DND-41 (cell line): ENCODE measurements at regions not wholly inside any gene's neighbourhood (a gene's known extent, or its start where the extent isn't known, plus 50 kb on each side); places are given as distances from the start of the nearest gene placed in this dataset.

Experiments
- ATAC-seq: fragments of 200-7000 bp; cut with Tn5 transposase; 3 replicates; pipeline ENCODE4 v1.9.1; 2021; ENCODE audit warnings: low read depth; ENCODE audit not compliant: insufficient read depth
- DNase-seq: peaks from one replicate; pipeline ENCODE4 v3.0.0-alpha.2; 2020
- H2AFZ ChIP-seq: 2 replicates; pipeline ENCODE4 v1.6.0; 2012; ENCODE audit warnings: low read depth, low read length
- H3K27ac ChIP-seq: 2 replicates; pipeline ENCODE4 v1.5.1; 2012; ENCODE audit warnings: low read length, inconsistent platforms
- H3K27me3 ChIP-seq: fragments of 200-600 bp; sonication (generic); 2 replicates; pipeline ENCODE4 v1.6.0; 2012; ENCODE audit warnings: low read length, mild to moderate bottlenecking, inconsistent platforms; ENCODE audit not compliant: insufficient read depth, poor library complexity
- H3K36me3 ChIP-seq: 2 replicates; pipeline ENCODE4 v1.5.1; 2012; ENCODE audit warnings: low read length, inconsistent platforms; ENCODE audit not compliant: insufficient read depth
- H3K4me1 ChIP-seq: 2 replicates; pipeline ENCODE4 v1.5.1; 2012; ENCODE audit warnings: mild to moderate bottlenecking, low read length; ENCODE audit not compliant: insufficient read depth
- H3K4me2 ChIP-seq: 2 replicates; pipeline ENCODE4 v1.6.0; 2012; ENCODE audit warnings: mild to moderate bottlenecking, moderate library complexity, low read length, inconsistent platforms; ENCODE audit not compliant: insufficient read depth
- H3K4me3 ChIP-seq, 2 experiments: fragments of 200-600 bp in 1 of 2; shearing (Covaris generic) in 1 of 2; 2 replicates each; pipeline ENCODE4 v1.5.1; 2012 to 2016; ENCODE audit warnings: inconsistent platforms in 2 of 2, low read length in 2 of 2, mild to moderate bottlenecking in 2 of 2, low read depth in 1 of 2, moderate library complexity in 1 of 2
- H3K79me2 ChIP-seq: 2 replicates; pipeline ENCODE4 v1.6.0; 2012; ENCODE audit warnings: low read length, inconsistent platforms; ENCODE audit not compliant: insufficient read depth
- H3K9ac ChIP-seq: 2 replicates; pipeline ENCODE4 v1.6.0; 2012; ENCODE audit warnings: low read depth, mild to moderate bottlenecking, inconsistent platforms, low read length, moderate library complexity
- H3K9me3 ChIP-seq: 2 replicates; pipeline ENCODE4 v1.5.1; 2012; ENCODE audit warnings: low read length, moderate library complexity, mild to moderate bottlenecking, inconsistent platforms; ENCODE audit not compliant: insufficient read depth, severe bottlenecking
- H4K20me1 ChIP-seq: 2 replicates; pipeline ENCODE4 v1.6.0; 2012; ENCODE audit warnings: low read length; ENCODE audit not compliant: insufficient read depth
- CTCF ChIP-seq: IDR thresholded peaks from 2 replicates; pipeline ENCODE4 v1.5.1; 2012; ENCODE audit warnings: borderline replicate concordance, low read length, moderate library complexity, mild to moderate bottlenecking; ENCODE audit not compliant: poor library complexity, severe bottlenecking; ENCODE audit errors: extremely low read depth
- EZH2 ChIP-seq: IDR thresholded peaks from 3 replicates; pipeline ENCODE4 v1.6.1; 2012; ENCODE audit warnings: borderline replicate concordance, low read depth, mild to moderate bottlenecking, moderate library complexity, low read length, inconsistent platforms; ENCODE audit not compliant: severe bottlenecking

DNA sequence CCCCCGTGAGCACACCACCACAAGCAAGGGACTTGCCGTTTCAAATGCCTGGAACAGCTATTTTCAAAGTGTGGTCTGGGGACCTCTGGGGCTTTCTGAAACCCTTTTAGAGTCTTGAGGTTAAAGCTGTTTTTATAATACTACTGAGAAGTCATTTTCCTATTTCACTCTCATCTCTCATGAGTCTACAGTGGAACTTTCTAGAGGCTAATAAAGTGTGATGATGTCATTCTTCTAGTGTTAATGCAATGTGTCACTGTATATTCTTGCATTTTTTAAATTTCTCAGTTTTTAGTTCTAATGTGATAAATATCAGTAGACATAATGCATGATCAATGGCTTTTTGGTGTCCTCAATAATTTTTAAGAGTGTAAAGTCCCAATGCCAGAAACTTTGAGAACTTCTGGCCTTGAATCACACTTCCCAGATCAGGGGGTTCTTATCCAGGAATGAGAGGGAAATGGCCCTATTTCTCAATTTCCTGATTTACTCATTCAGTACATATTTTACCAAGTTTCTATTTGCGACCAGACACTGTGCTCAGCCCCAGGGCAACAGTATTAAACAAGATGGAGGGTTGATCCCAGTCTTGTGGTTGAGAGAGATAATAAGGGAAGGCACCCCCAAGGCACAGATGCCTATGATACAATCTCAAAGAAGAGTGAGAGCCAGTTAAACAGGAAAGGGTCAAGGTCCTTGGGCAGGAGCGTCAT lies 444.0 kb downstream of the HS3ST3B1 start:
- H3K36me3 ChIP-seq, result no peaks in the 10 kb centered on the region
- DNase-seq, result no peak
- H4K20me1 ChIP-seq, result no peaks in the 10 kb centered on the region
- H2AFZ ChIP-seq, result no peak overlapping the region
- H3K4me3 ChIP-seq, result no peak overlapping the region
- no peaks in the 10 kb centered on the region for H3K79me2 ChIP-seq
- H3K4me2 ChIP-seq, result no peak overlapping the region
- no peaks in the 10 kb centered on the region for H3K27me3 ChIP-seq
- no peak overlapping the region for H3K27ac ChIP-seq
- H3K9ac ChIP-seq, result no peak overlapping the region
- no peaks in the 10 kb centered on the region for H3K9me3 ChIP-seq
- ATAC-seq, result no peak
- TF ChIP-seq CTCF (no peak), EZH2 (no peak)
- H3K4me1 ChIP-seq, result no peaks in the 10 kb centered on the region

DNA sequence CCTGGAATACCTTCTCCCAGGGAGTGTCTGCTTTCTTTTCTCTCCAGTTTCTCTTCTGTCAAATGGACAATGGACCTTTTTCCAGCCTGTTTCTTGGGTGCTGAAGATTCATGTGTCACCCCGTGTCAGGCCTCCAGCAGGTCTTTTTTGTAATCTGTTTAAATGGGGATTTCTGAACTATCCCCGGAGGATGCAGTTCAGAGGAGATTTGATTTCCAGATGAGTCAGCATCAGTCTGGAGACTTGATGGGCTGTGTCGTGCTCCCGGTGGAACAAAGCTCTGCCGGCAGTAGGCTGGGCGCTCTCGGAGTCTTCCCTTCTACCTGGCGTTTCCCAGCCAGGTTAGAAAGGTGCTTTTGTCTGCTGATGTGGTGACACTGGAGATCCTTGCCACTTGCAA lies 440.6 kb downstream of the HS3ST3B1 start:
- H3K9me3 ChIP-seq, result no peaks in the 10 kb centered on the region
- no peaks in the 10 kb centered on the region for H3K79me2 ChIP-seq
- H3K27me3 ChIP-seq, result no peaks in the 10 kb centered on the region
- no peak overlapping the region for H3K4me2 ChIP-seq
- no peak overlapping the region for H3K9ac ChIP-seq
- no peaks in the 10 kb centered on the region for H3K4me1 ChIP-seq
- no peak overlapping the region for H3K27ac ChIP-seq
- DNase-seq (no peak), ATAC-seq (no peak)
- TF ChIP-seq CTCF, result no peak
- TF ChIP-seq EZH2, result no peak
- H3K4me3 ChIP-seq, result no peak overlapping the region
- no peak overlapping the region for H2AFZ ChIP-seq
- H4K20me1 ChIP-seq, result no peaks in the 10 kb centered on the region
- no peaks in the 10 kb centered on the region for H3K36me3 ChIP-seq

DNA sequence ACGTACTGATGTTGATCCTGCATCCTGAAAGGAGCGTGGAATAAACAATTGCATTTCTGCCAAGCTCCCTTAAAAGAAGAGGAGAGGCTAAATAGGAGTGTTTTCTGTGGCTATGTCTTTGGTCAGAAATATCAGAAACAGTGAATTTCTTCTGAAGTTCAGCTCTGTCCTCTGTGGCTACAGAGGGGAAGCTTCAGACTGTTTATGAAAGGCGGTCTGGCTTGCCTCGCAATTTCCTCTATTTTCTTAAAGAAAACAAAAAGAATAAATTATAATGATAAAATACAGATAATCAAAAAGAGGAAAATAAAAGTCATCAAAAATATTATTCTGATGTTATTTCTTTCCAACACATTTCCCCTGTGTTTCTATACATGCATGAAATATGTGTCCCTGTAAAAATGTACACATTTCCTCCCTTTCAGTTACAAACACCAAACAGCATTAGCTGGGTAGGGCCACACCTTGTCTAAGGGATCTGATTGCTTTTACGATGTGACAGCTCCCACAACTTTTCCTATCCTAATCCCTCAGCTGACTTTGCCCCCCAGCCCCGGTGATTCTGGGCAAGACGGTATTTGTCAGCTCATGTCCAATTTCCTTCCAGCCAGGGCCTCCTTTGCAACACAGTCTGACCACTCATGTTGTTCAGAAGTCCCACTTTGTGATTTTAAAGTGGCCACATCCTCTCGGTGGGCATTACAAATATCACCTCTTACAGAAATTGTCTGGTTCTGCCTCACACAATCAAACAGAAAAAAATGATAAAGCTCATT lies 439.0 kb downstream of the HS3ST3B1 start:
- Histone ChIP-seq H4K20me1 (no peaks in the 10 kb centered on the region), H3K27me3 (no peaks in the 10 kb centered on the region), H3K9ac (no peak overlapping the region), H3K27ac (no peak overlapping the region), H3K79me2 (no peaks in the 10 kb centered on the region), H3K4me3 (no peak overlapping the region), H3K36me3 (no peaks in the 10 kb centered on the region), H3K4me1 (no peaks in the 10 kb centered on the region), H3K4me2 (no peak overlapping the region), H2AFZ (no peak overlapping the region), H3K9me3 (no peaks in the 10 kb centered on the region)
- TF ChIP-seq EZH2 (no peak), CTCF (no peak)
- DNase-seq (no peak), ATAC-seq (no peak)
